ENCODE measurements at regions not wholly inside any gene's neighbourhood (a gene's known extent, or its start where the extent isn't known, plus 50 kb on each side); places are given as distances from the start of the nearest gene placed in this dataset.

GRCh38 chr13:87153371-87153770 lies 517.8 kb upstream of the SLITRK5 start:
- TF ChIP-seq CTCF (IDR thresholded peaks at IDR 0.05) (no peak), ESRRA (CRISPR knock-in tag; IDR thresholded peaks at IDR 0.05; ENCODE audit: borderline replicate concordance) (no peak), ZBTB21 (CRISPR knock-in tag; IDR thresholded peaks at IDR 0.05; ENCODE audit: borderline replicate concordance) (no peak), FOXK1 (CRISPR knock-in tag; IDR thresholded peaks at IDR 0.05) (no peak), NR2C2 (CRISPR knock-in tag; IDR thresholded peaks at IDR 0.05) (no peak), JUN (CRISPR knock-in tag; IDR thresholded peaks at IDR 0.05) (no peak), SP1 (CRISPR knock-in tag; conservative IDR thresholded peaks at IDR 0.05) (no peak), ZNF263 (CRISPR knock-in tag; IDR thresholded peaks at IDR 0.05; ENCODE audit: low read depth) (no peak), ZNF512 (CRISPR knock-in tag; IDR thresholded peaks at IDR 0.05; ENCODE audit: borderline replicate concordance) (no peak), MAX (CRISPR knock-in tag; IDR thresholded peaks at IDR 0.05) (no peak)
- TF ChIP-seq, protein P1, sequence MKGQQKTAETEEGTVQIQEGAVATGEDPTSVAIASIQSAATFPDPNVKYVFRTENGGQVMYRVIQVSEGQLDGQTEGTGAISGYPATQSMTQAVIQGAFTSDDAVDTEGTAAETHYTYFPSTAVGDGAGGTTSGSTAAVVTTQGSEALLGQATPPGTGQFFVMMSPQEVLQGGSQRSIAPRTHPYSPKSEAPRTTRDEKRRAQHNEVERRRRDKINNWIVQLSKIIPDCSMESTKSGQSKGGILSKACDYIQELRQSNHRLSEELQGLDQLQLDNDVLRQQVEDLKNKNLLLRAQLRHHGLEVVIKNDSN (CRISPR knock-in tag; IDR thresholded peaks at IDR 0.05) = no peak
- TF ChIP-seq, protein P2, sequence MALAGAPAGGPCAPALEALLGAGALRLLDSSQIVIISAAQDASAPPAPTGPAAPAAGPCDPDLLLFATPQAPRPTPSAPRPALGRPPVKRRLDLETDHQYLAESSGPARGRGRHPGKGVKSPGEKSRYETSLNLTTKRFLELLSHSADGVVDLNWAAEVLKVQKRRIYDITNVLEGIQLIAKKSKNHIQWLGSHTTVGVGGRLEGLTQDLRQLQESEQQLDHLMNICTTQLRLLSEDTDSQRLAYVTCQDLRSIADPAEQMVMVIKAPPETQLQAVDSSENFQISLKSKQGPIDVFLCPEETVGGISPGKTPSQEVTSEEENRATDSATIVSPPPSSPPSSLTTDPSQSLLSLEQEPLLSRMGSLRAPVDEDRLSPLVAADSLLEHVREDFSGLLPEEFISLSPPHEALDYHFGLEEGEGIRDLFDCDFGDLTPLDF (CRISPR knock-in tag; IDR thresholded peaks at IDR 0.05) = no peak
- TF ChIP-seq, protein P3, sequence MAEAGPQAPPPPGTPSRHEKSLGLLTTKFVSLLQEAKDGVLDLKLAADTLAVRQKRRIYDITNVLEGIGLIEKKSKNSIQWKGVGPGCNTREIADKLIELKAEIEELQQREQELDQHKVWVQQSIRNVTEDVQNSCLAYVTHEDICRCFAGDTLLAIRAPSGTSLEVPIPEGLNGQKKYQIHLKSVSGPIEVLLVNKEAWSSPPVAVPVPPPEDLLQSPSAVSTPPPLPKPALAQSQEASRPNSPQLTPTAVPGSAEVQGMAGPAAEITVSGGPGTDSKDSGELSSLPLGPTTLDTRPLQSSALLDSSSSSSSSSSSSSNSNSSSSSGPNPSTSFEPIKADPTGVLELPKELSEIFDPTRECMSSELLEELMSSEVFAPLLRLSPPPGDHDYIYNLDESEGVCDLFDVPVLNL (CRISPR knock-in tag; IDR thresholded peaks at IDR 0.05; ENCODE audit: borderline replicate concordance, low read depth) = no peak
- TF ChIP-seq, protein P4, sequence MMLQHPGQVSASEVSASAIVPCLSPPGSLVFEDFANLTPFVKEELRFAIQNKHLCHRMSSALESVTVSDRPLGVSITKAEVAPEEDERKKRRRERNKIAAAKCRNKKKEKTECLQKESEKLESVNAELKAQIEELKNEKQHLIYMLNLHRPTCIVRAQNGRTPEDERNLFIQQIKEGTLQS (CRISPR knock-in tag; conservative IDR thresholded peaks at IDR 0.05) = no peak

Measured in WTC11 (cell line).